ENCODE measurements at regions not wholly inside any gene's neighbourhood (a gene's known extent, or its start where the extent isn't known, plus 50 kb on each side); places are given as distances from the start of the nearest gene placed in this dataset.
A peak's percentile ranks its signal among the peaks of the same experiment; 100 is the strongest.

DNA sequence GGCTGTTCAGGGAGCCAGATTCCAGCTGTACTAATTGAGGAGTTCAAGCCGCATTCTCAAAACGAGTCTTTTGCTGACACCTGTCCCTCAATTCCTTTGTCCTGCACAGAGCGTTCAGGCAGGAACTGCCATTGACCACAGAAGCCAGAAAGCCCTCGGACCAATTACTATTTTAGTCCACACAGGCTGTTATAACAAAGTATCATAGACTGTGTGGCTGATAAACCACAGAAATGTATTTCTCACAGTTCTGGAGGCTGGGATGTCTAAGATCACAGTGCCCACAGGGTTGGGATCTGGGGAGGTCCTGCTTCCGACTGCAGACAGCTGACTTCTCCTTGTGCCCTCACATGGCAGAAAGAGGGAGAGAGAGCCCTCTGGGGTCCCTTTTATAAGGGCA lies 119.8 kb upstream of the ATP6AP2 start:
- Histone ChIP-seq H2AFZ (ENCODE audit: low read depth) (no peak overlapping the region), H3K4me3 (ENCODE audit: low read depth in 2 of 2, low read length in 1 of 2) (no peak overlapping the region), H3K4me2 (no peak overlapping the region), H3K27ac (ENCODE audit: low read depth in 2 of 2, low read length in 1 of 2) (peak overlapping the region in 1 of 2 experiments; percentile 64; a peak in 2 of 4 replicates), H3K9me2 (no peaks in the 10 kb centered on the region), H3K79me2 (ENCODE audit: insufficient read depth) (no peaks in the 10 kb centered on the region), H3F3A (replicated peaks; ENCODE audit: insufficient read depth) (no peaks in the 10 kb centered on the region), H3K9me3 (no peaks in the 10 kb centered on the region), H4K20me1 (ENCODE audit: insufficient read depth) (no peaks in the 10 kb centered on the region), H3K9ac (no peak overlapping the region), H3K4me1 (ENCODE audit: control insufficient read depth in 1 of 2, insufficient read depth in 2 of 2, low read depth in 1 of 2, low read length in 1 of 2) (no peaks in the 10 kb centered on the region; a peak in 1 of 4 replicates), H3K36me3 (replicated peaks in 1 of 2; ENCODE audit: control insufficient read depth in 1 of 2, insufficient read depth in 2 of 2, low read length in 1 of 2) (no peaks in the 10 kb centered on the region), H3K27me3 (ENCODE audit: insufficient read depth) (peaks cover 23% of the 10 kb centered on the region; the same call in 1 of the 2 replicates)
- TF ChIP-seq, protein P1, sequence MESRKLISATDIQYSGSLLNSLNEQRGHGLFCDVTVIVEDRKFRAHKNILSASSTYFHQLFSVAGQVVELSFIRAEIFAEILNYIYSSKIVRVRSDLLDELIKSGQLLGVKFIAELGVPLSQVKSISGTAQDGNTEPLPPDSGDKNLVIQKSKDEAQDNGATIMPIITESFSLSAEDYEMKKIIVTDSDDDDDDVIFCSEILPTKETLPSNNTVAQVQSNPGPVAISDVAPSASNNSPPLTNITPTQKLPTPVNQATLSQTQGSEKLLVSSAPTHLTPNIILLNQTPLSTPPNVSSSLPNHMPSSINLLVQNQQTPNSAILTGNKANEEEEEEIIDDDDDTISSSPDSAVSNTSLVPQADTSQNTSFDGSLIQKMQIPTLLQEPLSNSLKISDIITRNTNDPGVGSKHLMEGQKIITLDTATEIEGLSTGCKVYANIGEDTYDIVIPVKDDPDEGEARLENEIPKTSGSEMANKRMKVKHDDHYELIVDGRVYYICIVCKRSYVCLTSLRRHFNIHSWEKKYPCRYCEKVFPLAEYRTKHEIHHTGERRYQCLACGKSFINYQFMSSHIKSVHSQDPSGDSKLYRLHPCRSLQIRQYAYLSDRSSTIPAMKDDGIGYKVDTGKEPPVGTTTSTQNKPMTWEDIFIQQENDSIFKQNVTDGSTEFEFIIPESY (IDR thresholded peaks at IDR 0.05; ENCODE audit: borderline replicate concordance, low read depth) = no peak
- TF ChIP-seq RFX5 (IDR thresholded peaks at IDR 0.05; ENCODE audit: low read length) = no peak
- TF ChIP-seq POLR2AphosphoS5 (IDR thresholded peaks at IDR 0.05; ENCODE audit: low read depth, low read length) = no peak
- no peak for TF ChIP-seq SMC3 (IDR thresholded peaks at IDR 0.05; ENCODE audit: low read depth, low read length)
- TF ChIP-seq RXRA (IDR thresholded peaks at IDR 0.05; ENCODE audit: borderline replicate concordance, low read depth) = no peak
- no peak for TF ChIP-seq NFIC (IDR thresholded peaks at IDR 0.05; ENCODE audit: borderline replicate concordance)
- no peak for TF ChIP-seq GATA2 (CRISPR knock-in tag; IDR thresholded peaks at IDR 0.05)
- TF ChIP-seq, protein P2, sequence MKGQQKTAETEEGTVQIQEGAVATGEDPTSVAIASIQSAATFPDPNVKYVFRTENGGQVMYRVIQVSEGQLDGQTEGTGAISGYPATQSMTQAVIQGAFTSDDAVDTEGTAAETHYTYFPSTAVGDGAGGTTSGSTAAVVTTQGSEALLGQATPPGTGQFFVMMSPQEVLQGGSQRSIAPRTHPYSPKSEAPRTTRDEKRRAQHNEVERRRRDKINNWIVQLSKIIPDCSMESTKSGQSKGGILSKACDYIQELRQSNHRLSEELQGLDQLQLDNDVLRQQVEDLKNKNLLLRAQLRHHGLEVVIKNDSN (IDR thresholded peaks at IDR 0.05; ENCODE audit: borderline replicate concordance, low read depth) = no peak
- TF ChIP-seq, protein P3, sequence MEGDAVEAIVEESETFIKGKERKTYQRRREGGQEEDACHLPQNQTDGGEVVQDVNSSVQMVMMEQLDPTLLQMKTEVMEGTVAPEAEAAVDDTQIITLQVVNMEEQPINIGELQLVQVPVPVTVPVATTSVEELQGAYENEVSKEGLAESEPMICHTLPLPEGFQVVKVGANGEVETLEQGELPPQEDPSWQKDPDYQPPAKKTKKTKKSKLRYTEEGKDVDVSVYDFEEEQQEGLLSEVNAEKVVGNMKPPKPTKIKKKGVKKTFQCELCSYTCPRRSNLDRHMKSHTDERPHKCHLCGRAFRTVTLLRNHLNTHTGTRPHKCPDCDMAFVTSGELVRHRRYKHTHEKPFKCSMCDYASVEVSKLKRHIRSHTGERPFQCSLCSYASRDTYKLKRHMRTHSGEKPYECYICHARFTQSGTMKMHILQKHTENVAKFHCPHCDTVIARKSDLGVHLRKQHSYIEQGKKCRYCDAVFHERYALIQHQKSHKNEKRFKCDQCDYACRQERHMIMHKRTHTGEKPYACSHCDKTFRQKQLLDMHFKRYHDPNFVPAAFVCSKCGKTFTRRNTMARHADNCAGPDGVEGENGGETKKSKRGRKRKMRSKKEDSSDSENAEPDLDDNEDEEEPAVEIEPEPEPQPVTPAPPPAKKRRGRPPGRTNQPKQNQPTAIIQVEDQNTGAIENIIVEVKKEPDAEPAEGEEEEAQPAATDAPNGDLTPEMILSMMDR (IDR thresholded peaks at IDR 0.05) = no peak
- TF ChIP-seq, protein P4, sequence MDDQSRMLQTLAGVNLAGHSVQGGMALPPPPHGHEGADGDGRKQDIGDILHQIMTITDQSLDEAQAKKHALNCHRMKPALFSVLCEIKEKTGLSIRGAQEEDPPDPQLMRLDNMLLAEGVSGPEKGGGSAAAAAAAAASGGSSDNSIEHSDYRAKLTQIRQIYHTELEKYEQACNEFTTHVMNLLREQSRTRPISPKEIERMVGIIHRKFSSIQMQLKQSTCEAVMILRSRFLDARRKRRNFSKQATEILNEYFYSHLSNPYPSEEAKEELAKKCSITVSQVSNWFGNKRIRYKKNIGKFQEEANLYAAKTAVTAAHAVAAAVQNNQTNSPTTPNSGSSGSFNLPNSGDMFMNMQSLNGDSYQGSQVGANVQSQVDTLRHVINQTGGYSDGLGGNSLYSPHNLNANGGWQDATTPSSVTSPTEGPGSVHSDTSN (IDR thresholded peaks at IDR 0.05) = no peak
- TF ChIP-seq CHD2 (IDR thresholded peaks at IDR 0.05; ENCODE audit: low read length, partially characterized antibody) = no peak
- TF ChIP-seq TAF1 (IDR thresholded peaks at IDR 0.05; ENCODE audit: borderline replicate concordance, low read depth, low read length) = no peak
- TF ChIP-seq, protein P5, sequence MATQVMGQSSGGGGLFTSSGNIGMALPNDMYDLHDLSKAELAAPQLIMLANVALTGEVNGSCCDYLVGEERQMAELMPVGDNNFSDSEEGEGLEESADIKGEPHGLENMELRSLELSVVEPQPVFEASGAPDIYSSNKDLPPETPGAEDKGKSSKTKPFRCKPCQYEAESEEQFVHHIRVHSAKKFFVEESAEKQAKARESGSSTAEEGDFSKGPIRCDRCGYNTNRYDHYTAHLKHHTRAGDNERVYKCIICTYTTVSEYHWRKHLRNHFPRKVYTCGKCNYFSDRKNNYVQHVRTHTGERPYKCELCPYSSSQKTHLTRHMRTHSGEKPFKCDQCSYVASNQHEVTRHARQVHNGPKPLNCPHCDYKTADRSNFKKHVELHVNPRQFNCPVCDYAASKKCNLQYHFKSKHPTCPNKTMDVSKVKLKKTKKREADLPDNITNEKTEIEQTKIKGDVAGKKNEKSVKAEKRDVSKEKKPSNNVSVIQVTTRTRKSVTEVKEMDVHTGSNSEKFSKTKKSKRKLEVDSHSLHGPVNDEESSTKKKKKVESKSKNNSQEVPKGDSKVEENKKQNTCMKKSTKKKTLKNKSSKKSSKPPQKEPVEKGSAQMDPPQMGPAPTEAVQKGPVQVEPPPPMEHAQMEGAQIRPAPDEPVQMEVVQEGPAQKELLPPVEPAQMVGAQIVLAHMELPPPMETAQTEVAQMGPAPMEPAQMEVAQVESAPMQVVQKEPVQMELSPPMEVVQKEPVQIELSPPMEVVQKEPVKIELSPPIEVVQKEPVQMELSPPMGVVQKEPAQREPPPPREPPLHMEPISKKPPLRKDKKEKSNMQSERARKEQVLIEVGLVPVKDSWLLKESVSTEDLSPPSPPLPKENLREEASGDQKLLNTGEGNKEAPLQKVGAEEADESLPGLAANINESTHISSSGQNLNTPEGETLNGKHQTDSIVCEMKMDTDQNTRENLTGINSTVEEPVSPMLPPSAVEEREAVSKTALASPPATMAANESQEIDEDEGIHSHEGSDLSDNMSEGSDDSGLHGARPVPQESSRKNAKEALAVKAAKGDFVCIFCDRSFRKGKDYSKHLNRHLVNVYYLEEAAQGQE (IDR thresholded peaks at IDR 0.05; ENCODE audit: low read depth, low read length) = no peak
- no peak for TF ChIP-seq MXI1 (IDR thresholded peaks at IDR 0.05; ENCODE audit: low read depth, low read length)
- no peak for TF ChIP-seq JUND (IDR thresholded peaks at IDR 0.05)
- TF ChIP-seq GABPA (IDR thresholded peaks at IDR 0.05; ENCODE audit: low read depth) = no peak
- TF ChIP-seq EP300 (IDR thresholded peaks at IDR 0.05; ENCODE audit: borderline replicate concordance in 1 of 2, low read depth in 1 of 2, low read length in 1 of 2) = no peak
- no peak for TF ChIP-seq FOXM1 (IDR thresholded peaks at IDR 0.05; ENCODE audit: low read depth)
- ChIA-PET POLR2A (no interaction called here), CTCF (interaction anchor here (1.1 to 1.3 kb wide), 2 partner anchors 17 to 198 kb away, joined by 3 read pairs; no protein-coding TSS in a partner anchor)
- DNase-seq = no peak
- 37% methylated on average over 5 of the region's 5 CpGs for WGBS (ENCODE audit: low lambda C conversion rate)

All from SK-N-SH (cell line).